Upper lobe of left lung (tissue), 6 donors: ENCODE measurements at regions not wholly inside any gene's neighbourhood (a gene's known extent, or its start where the extent isn't known, plus 50 kb on each side); places are given as distances from the start of the nearest gene placed in this dataset.

Experiments used
- ATAC-seq, 2 donors: fragments of 200-7000 bp; cut with Tn5 transposase; one replicate each; pipeline ENCODE4 v1.9.1; 2022; ENCODE audit warnings: mild to moderate bottlenecking in 2 of 2, moderate library complexity in 2 of 2; ENCODE audit not compliant: low FRiP score in 2 of 2
- DNase-seq, 2 donors: peaks; one replicate each; pipeline ENCODE4 v3.0.0-alpha.2; 2019 to 2020
- H3K27ac ChIP-seq, 4 donors: fragments of 200-600 bp; sonication (generic); one replicate each; pipeline ENCODE4 v1.5.1; 2016 to 2019
- H3K27me3 ChIP-seq, 4 donors: fragments of 200-600 bp; sonication (generic); one replicate each; pipeline ENCODE4 v1.5.1; 2017 to 2019
- H3K36me3 ChIP-seq, 4 donors: fragments of 200-600 bp; sonication (generic); one replicate each; pipeline ENCODE4 v1.5.1; 2016 to 2019
- H3K4me1 ChIP-seq, 4 donors: fragments of 200-600 bp; sonication (generic); one replicate each; pipeline ENCODE4 v1.5.1; 2018 to 2019
- H3K4me3 ChIP-seq, 4 donors: fragments of 200-600 bp; sonication (generic); one replicate each; pipeline ENCODE4 v1.5.1; 2017 to 2019; ENCODE audit warnings: mild to moderate bottlenecking in 2 of 4, moderate library complexity in 1 of 4
- H3K9me3 ChIP-seq, 4 donors: fragments of 200-600 bp; sonication (generic); one replicate each; pipeline ENCODE4 v1.5.1; 2018 to 2019
- EP300 ChIP-seq, 4 donors: sonication (generic); formaldehyde crosslinking; IDR thresholded peaks; one replicate each; pipeline ENCODE4 v1.5.1; 2017; ENCODE audit warnings: antibody characterized with exemption in 4 of 4, control low read depth in 2 of 4
- POLR2A ChIP-seq, 4 donors: fragments of 450-650 bp; IDR thresholded peaks; one replicate each; pipeline ENCODE4 v1.5.1; 2016 to 2017; ENCODE audit warnings: antibody characterized with exemption in 4 of 4, mild to moderate bottlenecking in 2 of 4
- POLR2AphosphoS5 ChIP-seq, 2 donors: sonication (generic); formaldehyde crosslinking; IDR thresholded peaks; one replicate each; pipeline ENCODE4 v1.5.1; 2017; ENCODE audit warnings: antibody characterized with exemption in 2 of 2
- WGBS, 2 donors: methylation state at CpG; one replicate each; pipeline ENCODE4 v1.1.5; 2017 to 2018; 5-methylcytosine and 5-hydroxymethylcytosine counted together
- TF ChIP-seq, protein P1 (sequence below), 6 experiments: fragments of 450-650 bp in 4 of 6; fragments of 200-600 bp in 2 of 6; sonication (generic) in 2 of 6; IDR thresholded peaks; one replicate each; pipeline ENCODE4 v1.5.1; 2016 to 2019; ENCODE audit warnings: antibody characterized with exemption in 6 of 6
- donor health status: DM: no; HTN: no; CAD: no; lungs with moderate emphysema.
- donor health status: DM: no; HTN: yes; CAD: no; lungs with severe emphysema.

DNA sequence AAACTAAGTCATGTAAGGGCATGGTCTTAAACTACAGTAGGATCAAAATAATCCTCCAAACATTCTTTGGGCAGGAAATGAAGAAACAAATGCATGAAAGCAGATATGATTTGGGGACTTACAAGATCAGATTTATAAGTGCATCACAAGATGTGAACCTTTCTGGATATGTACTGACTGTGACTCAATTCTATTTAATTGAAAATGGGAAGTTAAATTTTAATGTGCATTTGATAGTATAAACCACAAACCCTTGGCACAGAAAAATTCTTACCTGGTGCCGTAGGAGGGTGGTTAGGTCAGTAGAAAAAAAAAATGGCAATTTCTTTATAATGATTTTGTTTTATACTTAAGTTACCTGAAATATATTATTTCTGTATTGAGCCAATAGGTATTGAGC is 262.5 kb upstream of the TGFBR2 start:
- DNase-seq (no peak), ATAC-seq (no peak)
- WGBS, 2 donors: 78 to 92% methylated on average over 1 of the region's 1 CpG
- no peaks in the 10 kb centered on the region for H3K36me3 ChIP-seq
- H3K4me1 ChIP-seq: peaks cover 15 to 20% (median 17%) of the 10 kb centered on the region in 4 donors
- no peak overlapping the region for H3K27ac ChIP-seq
- TF ChIP-seq POLR2A (IDR thresholded peaks at IDR 0.05) (no peak), EP300 (IDR thresholded peaks at IDR 0.05) (no peak), POLR2AphosphoS5 (IDR thresholded peaks at IDR 0.05) (no peak)
- TF ChIP-seq, protein P1, sequence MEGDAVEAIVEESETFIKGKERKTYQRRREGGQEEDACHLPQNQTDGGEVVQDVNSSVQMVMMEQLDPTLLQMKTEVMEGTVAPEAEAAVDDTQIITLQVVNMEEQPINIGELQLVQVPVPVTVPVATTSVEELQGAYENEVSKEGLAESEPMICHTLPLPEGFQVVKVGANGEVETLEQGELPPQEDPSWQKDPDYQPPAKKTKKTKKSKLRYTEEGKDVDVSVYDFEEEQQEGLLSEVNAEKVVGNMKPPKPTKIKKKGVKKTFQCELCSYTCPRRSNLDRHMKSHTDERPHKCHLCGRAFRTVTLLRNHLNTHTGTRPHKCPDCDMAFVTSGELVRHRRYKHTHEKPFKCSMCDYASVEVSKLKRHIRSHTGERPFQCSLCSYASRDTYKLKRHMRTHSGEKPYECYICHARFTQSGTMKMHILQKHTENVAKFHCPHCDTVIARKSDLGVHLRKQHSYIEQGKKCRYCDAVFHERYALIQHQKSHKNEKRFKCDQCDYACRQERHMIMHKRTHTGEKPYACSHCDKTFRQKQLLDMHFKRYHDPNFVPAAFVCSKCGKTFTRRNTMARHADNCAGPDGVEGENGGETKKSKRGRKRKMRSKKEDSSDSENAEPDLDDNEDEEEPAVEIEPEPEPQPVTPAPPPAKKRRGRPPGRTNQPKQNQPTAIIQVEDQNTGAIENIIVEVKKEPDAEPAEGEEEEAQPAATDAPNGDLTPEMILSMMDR (IDR thresholded peaks at IDR 0.05): no peak
- no peaks in the 10 kb centered on the region for H3K27me3 ChIP-seq
- H3K9me3 ChIP-seq: no peaks in the 10 kb centered on the region
- H3K4me3 ChIP-seq: no peak overlapping the region

DNA sequence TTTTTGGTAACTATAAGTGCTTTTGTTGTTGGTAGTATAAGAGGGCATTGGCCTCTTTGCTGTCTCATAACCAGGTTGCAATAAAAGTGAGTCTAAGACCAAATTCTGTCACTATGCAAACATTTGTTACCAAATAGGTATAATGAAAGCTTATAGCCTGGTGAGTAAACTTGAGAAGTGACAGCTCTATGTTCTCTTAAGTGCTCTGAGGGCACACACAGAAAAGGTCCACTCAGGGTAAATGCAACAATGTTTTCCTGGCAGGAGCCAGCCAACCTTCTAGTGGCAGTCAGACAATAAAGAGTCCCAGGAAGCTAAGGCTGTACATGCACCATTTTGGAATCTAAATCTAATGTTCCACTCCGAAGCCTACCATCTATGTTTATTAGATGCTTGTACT is 262.1 kb upstream of the TGFBR2 start:
- WGBS, 2 donors: 92 to 100% methylated on average over 1 of the region's 1 CpG
- H3K27ac ChIP-seq: no peak overlapping the region

DNA sequence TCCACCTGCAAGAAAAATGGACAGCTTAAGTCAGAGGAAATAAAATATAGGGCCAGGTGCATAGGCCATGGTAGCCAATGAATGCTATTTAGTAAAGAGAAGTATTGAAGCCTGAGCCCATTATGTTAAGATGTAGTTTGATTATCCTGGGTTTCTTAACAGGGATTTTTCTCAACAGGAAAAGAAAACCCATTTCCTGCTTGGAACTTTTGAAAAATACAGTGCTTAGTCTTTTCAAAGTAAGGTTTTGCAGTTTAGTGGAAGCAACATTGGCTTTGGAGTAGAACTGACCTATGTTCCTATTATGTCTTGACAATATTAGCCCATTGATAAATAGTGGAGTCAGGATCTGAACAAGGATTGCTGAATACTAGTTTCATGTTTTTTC is 259.5 kb upstream of the TGFBR2 start:
- Histone ChIP-seq H3K9me3 (no peaks in the 10 kb centered on the region), H3K4me3 (no peak overlapping the region), H3K36me3 (no peaks in the 10 kb centered on the region), H3K27ac (no peak overlapping the region), H3K27me3 (no peaks in the 10 kb centered on the region), H3K4me1 (peaks cover 20 to 28% (median 24%) of the 10 kb centered on the region in 4 donors)
- no peak for DNase-seq
- TF ChIP-seq, protein P1 (IDR thresholded peaks at IDR 0.05): no peak
- TF ChIP-seq POLR2AphosphoS5 (IDR thresholded peaks at IDR 0.05): no peak
- no peak for TF ChIP-seq EP300 (IDR thresholded peaks at IDR 0.05)
- no peak for TF ChIP-seq POLR2A (IDR thresholded peaks at IDR 0.05)
- ATAC-seq: no peak

More for the DNA sequence above, 262.1 kb upstream of the TGFBR2 start:
- Histone ChIP-seq H3K36me3 (no peaks in the 10 kb centered on the region), H3K4me3 (no peak overlapping the region), H3K9me3 (no peaks in the 10 kb centered on the region), H3K4me1 (peaks cover 16 to 22% (median 19%) of the 10 kb centered on the region in 4 donors), H3K27me3 (no peaks in the 10 kb centered on the region)
- TF ChIP-seq, protein P1 (IDR thresholded peaks at IDR 0.05): no peak
- no peak for TF ChIP-seq EP300 (IDR thresholded peaks at IDR 0.05)
- TF ChIP-seq POLR2AphosphoS5 (IDR thresholded peaks at IDR 0.05): no peak
- no peak for TF ChIP-seq POLR2A (IDR thresholded peaks at IDR 0.05)
- DNase-seq (peak in 1 of 2 donors; percentile 37), ATAC-seq (no peak)

DNA sequence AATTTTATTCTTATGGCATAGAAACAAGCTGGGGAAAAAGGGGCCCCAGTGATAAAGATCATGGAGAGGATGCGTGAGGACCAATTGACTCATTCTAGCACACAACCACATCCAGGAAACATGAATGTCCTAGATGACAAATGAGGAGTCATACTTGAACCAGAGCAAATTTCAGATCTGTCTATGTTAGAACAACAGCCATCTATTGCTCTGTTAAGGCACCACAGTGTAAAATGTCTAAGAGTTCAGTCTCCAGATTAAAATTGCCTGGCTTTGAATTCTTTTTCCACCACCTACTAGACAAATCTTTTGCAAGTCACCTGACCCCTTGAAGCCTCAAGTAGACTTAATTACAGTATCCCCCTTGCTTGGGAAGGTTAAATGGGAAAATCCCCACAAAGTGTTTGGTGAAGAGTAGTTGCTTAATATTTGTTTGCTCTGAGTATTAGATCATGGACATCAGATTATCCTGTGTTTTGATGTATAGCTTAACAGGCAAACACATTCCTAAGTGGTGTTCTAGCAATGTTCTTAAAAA is 258.7 kb upstream of the TGFBR2 start:
- DNase-seq (no peak), ATAC-seq (no peak)
- TF ChIP-seq EP300 (IDR thresholded peaks at IDR 0.05) (no peak), POLR2A (IDR thresholded peaks at IDR 0.05) (no peak), POLR2AphosphoS5 (IDR thresholded peaks at IDR 0.05) (no peak)
- TF ChIP-seq, protein P1 (IDR thresholded peaks at IDR 0.05): no peak
- Histone ChIP-seq H3K36me3 (no peaks in the 10 kb centered on the region), H3K4me1 (peaks cover 17 to 26% (median 22%) of the 10 kb centered on the region in 4 donors), H3K27ac (peak overlapping the region in 1 of 4 donors; percentile 5), H3K27me3 (no peaks in the 10 kb centered on the region), H3K4me3 (no peak overlapping the region), H3K9me3 (no peaks in the 10 kb centered on the region)
- 63 to 66% methylated on average over 1 of the region's 1 CpG for WGBS, 2 donors

DNA sequence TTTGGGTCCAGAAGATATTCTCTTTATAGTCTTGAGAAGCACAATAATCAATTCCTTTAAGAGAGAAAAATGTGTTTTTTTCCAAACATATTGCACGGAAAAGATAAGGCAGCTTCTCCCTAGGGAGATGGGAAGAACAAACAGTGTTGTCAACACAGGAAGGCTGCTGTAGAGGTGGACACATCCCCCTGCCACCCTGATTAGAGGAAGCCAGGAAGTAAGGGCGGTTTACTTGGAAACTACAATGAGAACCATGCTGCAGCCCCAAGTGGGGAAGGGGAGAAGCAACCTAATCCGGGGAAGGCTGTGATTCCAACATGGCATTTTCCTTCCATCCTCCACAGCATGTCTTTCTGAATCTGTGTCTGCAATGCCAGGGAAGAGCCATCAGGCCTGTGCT is 256.9 kb upstream of the TGFBR2 start:
- no peak overlapping the region for H3K4me3 ChIP-seq
- DNase-seq: no peak
- no peaks in the 10 kb centered on the region for H3K9me3 ChIP-seq
- no peak for ATAC-seq
- no peaks in the 10 kb centered on the region for H3K36me3 ChIP-seq
- no peak overlapping the region for H3K27ac ChIP-seq
- H3K27me3 ChIP-seq: no peaks in the 10 kb centered on the region
- WGBS, 2 donors: 71 to 76% methylated on average over 3 of the region's 3 CpGs
- H3K4me1 ChIP-seq: peaks cover 15 to 19% (median 17%) of the 10 kb centered on the region in 4 donors
- no peak for TF ChIP-seq POLR2A (IDR thresholded peaks at IDR 0.05)
- TF ChIP-seq, protein P1 (IDR thresholded peaks at IDR 0.05): no peak
